Retina (tissue), 1 donor: ENCODE measurements at regions not wholly inside any gene's neighbourhood (a gene's known extent, or its start where the extent isn't known, plus 50 kb on each side); places are given as distances from the start of the nearest gene placed in this dataset.
"Not testable (repeated sequence)": the region's sequence is repeated elsewhere in the genome, so short reads cannot be mapped to it uniquely, and the experiment has no call there.

Source experiments
- DNase-seq: peaks from one replicate; pipeline ENCODE4 v3.0.0-alpha.2; 2016

GRCh38 chr1:221029981-221030649, 150.9 kb downstream of the HLX start:
- DNase-seq, result no peak

- no peak for DNase-seq
Measured at GRCh38 chr1:221030990-221031389, 151.7 kb downstream of the HLX start.

- no peak for DNase-seq
Measured at GRCh38 chr1:221031458-221032203, 152.4 kb downstream of the HLX start.

GRCh38 chr1:221032204-221032585, 153.0 kb downstream of the HLX start:
- no peak for DNase-seq

GRCh38 chr1:221032637-221033280, 153.5 kb downstream of the HLX start:
- DNase-seq, result no peak

- no peak for DNase-seq
Measured at GRCh38 chr1:221035662-221036153, 156.5 kb downstream of the HLX start.

- no peak for DNase-seq
Measured at GRCh38 chr1:221039616-221040015, 160.4 kb downstream of the HLX start.

- DNase-seq, result no peak
Measured at GRCh38 chr1:221040101-221040500, 160.9 kb downstream of the HLX start.

GRCh38 chr1:221040691-221041285, 161.5 kb downstream of the HLX start:
- no peak for DNase-seq

- no peak for DNase-seq
Measured at GRCh38 chr1:221044538-221044937, 165.3 kb downstream of the HLX start.

- no peak for DNase-seq
Measured at GRCh38 chr1:221045151-221045550, 165.9 kb downstream of the HLX start.

GRCh38 chr1:221045842-221046831, 166.9 kb downstream of the HLX start:
- no peak for DNase-seq

GRCh38 chr1:221051391-221051790, 172.1 kb downstream of the HLX start:
- DNase-seq, result not testable (repeated sequence)

GRCh38 chr1:221053889-221054288, 174.6 kb downstream of the HLX start:
- DNase-seq, result no peak

GRCh38 chr1:221059506-221059905, 180.3 kb downstream of the HLX start:
- no peak for DNase-seq

- no peak for DNase-seq
Measured at GRCh38 chr1:221063651-221064050, 184.4 kb downstream of the HLX start.

GRCh38 chr1:221066351-221067001, 187.2 kb downstream of the HLX start:
- no peak for DNase-seq

- DNase-seq, result no peak
Measured at GRCh38 chr1:221067721-221068120, 188.5 kb downstream of the HLX start.

- no peak for DNase-seq
Measured at GRCh38 chr1:221069178-221069903, 190.1 kb downstream of the HLX start.

- DNase-seq, result no peak
Measured at GRCh38 chr1:221069986-221070385, 190.7 kb downstream of the HLX start.

GRCh38 chr1:221071777-221072176, 192.5 kb downstream of the HLX start:
- DNase-seq, result no peak
